ENCODE measurements at regions not wholly inside any gene's neighbourhood (a gene's known extent, or its start where the extent isn't known, plus 50 kb on each side); places are given as distances from the start of the nearest gene placed in this dataset.

- no peak for TF ChIP-seq CTCF (conservative IDR thresholded peaks at IDR 0.05; ENCODE audit: low read depth in 2 of 2)
- TF ChIP-seq EZH2 (IDR thresholded peaks at IDR 0.05; ENCODE audit: low read depth, unreplicated experiment) = no peak
- no peak for TF ChIP-seq POLR2AphosphoS5 (IDR thresholded peaks at IDR 0.05; ENCODE audit: low read depth)
- no peak for TF ChIP-seq REST (IDR thresholded peaks at IDR 0.05; ENCODE audit: unreplicated experiment)
These were observed 634.7 kb downstream of the PCDH17 start for GRCh38 chr13:58266271-58266670.

Measured in GM23338 (cell line).